WTC11 (cell line): ENCODE measurements at regions not wholly inside any gene's neighbourhood (a gene's known extent, or its start where the extent isn't known, plus 50 kb on each side); places are given as distances from the start of the nearest gene placed in this dataset.

Source experiments
- ATAC-seq: fragments of 200-7000 bp; cut with Tn5 transposase; 2 replicates; pipeline ENCODE4 v1.10.0; 2021; ENCODE audit warnings: mild to moderate bottlenecking, moderate library complexity
- CTCF ChIA-PET: fragments of 300-600 bp; sonication (Branson Sonifier 250); formaldehyde crosslinking; loops from one replicate; lab custom pipeline; 2021; ENCODE audit warnings: antibody characterized with exemption; lab: Charles Lee
- POLR2A ChIA-PET: fragments of 350-600 bp; sonication (Branson Sonifier 250); formaldehyde crosslinking; loops from one replicate; lab custom pipeline; 2021; ENCODE audit warnings: antibody characterized with exemption; lab: Charles Lee
- DNase-seq: peaks from one replicate; pipeline ENCODE4 v3.0.0; 2021; ENCODE audit warnings: low spot score
- H3K27ac Mint-ChIP-seq: 2 replicates; pipeline ENCODE4 v1.8.0; 2021; ENCODE audit warnings: mixed read lengths
- H3K27me3 Mint-ChIP-seq: 2 replicates; pipeline ENCODE4 v1.8.0; 2021; ENCODE audit warnings: low read depth, mild to moderate bottlenecking, moderate library complexity, mixed read lengths
- H3K36me3 Mint-ChIP-seq: 2 replicates; pipeline ENCODE4 v1.8.0; 2021; ENCODE audit warnings: mixed read lengths
- H3K4me1 Mint-ChIP-seq: 2 replicates; pipeline ENCODE4 v1.8.0; 2022; ENCODE audit warnings: mixed read lengths
- H3K4me3 Mint-ChIP-seq: 2 replicates; pipeline ENCODE4 v1.8.0; 2021; ENCODE audit warnings: mild to moderate bottlenecking, moderate library complexity, mixed read lengths
- H3K9me3 Mint-ChIP-seq: 2 replicates; pipeline ENCODE4 v1.8.0; 2021; ENCODE audit warnings: mixed read lengths
- CREM ChIP-seq: sonication (generic); formaldehyde crosslinking; IDR thresholded peaks from 2 replicates; pipeline ENCODE4 v1.8.1; 2022; ENCODE audit warnings: mild to moderate bottlenecking, missing genetic modification reagents, moderate library complexity
- FOXP1 ChIP-seq: sonication (generic); formaldehyde crosslinking; IDR thresholded peaks from 2 replicates; pipeline ENCODE4 v1.8.0; 2022; ENCODE audit warnings: missing genetic modification reagents, mild to moderate bottlenecking, moderate library complexity, borderline replicate concordance
- GABPB1 ChIP-seq: sonication (generic); formaldehyde crosslinking; IDR thresholded peaks from 2 replicates; pipeline ENCODE4 v1.8.1; 2023; ENCODE audit warnings: mild to moderate bottlenecking, missing genetic modification reagents
- HMGA2 ChIP-seq: fragments of 250-450 bp; sonication (Bioruptor Pico); IDR thresholded peaks from 2 replicates; pipeline ENCODE4 v1.4.0; 2021; ENCODE audit warnings: mild to moderate bottlenecking, moderate library complexity
- JUN ChIP-seq: sonication (generic); formaldehyde crosslinking; IDR thresholded peaks from 2 replicates; pipeline ENCODE4 v1.8.0; 2023; ENCODE audit warnings: mild to moderate bottlenecking, missing genetic modification reagents
- SOX15 ChIP-seq: fragments of 250-450 bp; sonication (Bioruptor Pico); IDR thresholded peaks from 2 replicates; pipeline ENCODE4 v1.9.0; 2021; ENCODE audit warnings: mild to moderate bottlenecking
- SP1 ChIP-seq: sonication (generic); formaldehyde crosslinking; conservative IDR thresholded peaks from 2 replicates; pipeline ENCODE4 v1.8.1; 2022; ENCODE audit warnings: missing genetic modification reagents
- TEAD1 ChIP-seq: sonication (generic); formaldehyde crosslinking; IDR thresholded peaks from 2 replicates; pipeline ENCODE4 v1.8.0; 2022; ENCODE audit warnings: mild to moderate bottlenecking, missing genetic modification reagents
- ZNF396 ChIP-seq: fragments of 250-450 bp; sonication (Bioruptor Pico); IDR thresholded peaks from 2 replicates; pipeline ENCODE4 v1.8.0; 2021; ENCODE audit warnings: mild to moderate bottlenecking, moderate library complexity, borderline replicate concordance
- ZNF671 ChIP-seq: fragments of 250-450 bp; sonication (Bioruptor Pico); IDR thresholded peaks from 2 replicates; pipeline ENCODE4 v1.8.0; 2021; ENCODE audit warnings: mild to moderate bottlenecking
- TF ChIP-seq, protein P1 (sequence below): fragments of 250-450 bp; sonication (Bioruptor Pico); IDR thresholded peaks from 2 replicates; pipeline ENCODE4 v1.9.0; 2021; ENCODE audit warnings: moderate library complexity, mild to moderate bottlenecking, inconsistent platforms, borderline replicate concordance
- TF ChIP-seq, protein P2 (sequence below): fragments of 250-450 bp; sonication (Bioruptor Pico); IDR thresholded peaks from 2 replicates; pipeline ENCODE4 v2.1.2; 2022; ENCODE audit warnings: mild to moderate bottlenecking, moderate library complexity
- TF ChIP-seq, protein P3 (sequence below): sonication (generic); formaldehyde crosslinking; conservative IDR thresholded peaks from 2 replicates; pipeline ENCODE4 v1.8.1; 2023; ENCODE audit warnings: mild to moderate bottlenecking, low read depth, missing genetic modification reagents, moderate library complexity
- TF ChIP-seq, protein P4 (sequence below): sonication (generic); formaldehyde crosslinking; IDR thresholded peaks from 2 replicates; pipeline ENCODE4 v1.8.1; 2023; ENCODE audit warnings: mild to moderate bottlenecking, moderate library complexity, missing genetic modification reagents
- TF ChIP-seq, protein P5 (sequence below): fragments of 250-450 bp; sonication (Bioruptor Pico); IDR thresholded peaks from 2 replicates; pipeline ENCODE4 v1.9.0; 2021; ENCODE audit warnings: mild to moderate bottlenecking, borderline replicate concordance
- TF ChIP-seq, protein P6 (sequence below): sonication (generic); formaldehyde crosslinking; IDR thresholded peaks from 2 replicates; pipeline ENCODE4 v1.8.1; 2022; ENCODE audit warnings: mild to moderate bottlenecking, moderate library complexity, missing genetic modification reagents

DNA sequence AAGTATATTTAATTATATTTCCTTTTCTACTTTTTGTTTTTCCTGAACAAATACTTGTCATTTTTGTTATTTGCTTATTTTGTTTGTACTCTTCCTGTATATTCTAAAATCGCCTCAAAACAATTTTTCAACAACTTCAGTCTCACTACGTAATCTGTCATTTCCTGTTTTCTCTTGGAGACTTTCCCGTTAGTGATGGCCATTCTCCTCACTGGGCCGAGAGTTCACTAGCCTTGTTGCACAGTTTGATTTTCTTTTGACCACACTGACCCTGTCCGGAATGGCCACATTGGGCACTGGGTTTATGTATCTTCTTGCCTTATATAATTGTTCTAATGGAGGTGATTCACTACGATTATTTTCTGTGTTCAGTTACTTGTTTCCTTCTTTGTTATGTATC lies 726.1 kb downstream of the FAM181B start:
- Mint-ChIP-seq H3K9me3 (peaks cover 5% of the 10 kb centered on the region), H3K4me1 (peaks cover 13% of the 10 kb centered on the region), H3K36me3 (no peaks in the 10 kb centered on the region), H3K27me3 (no peaks in the 10 kb centered on the region), H3K27ac (no peak overlapping the region; the same call in 1 of the 2 replicates), H3K4me3 (no peak overlapping the region)
- no peak for ATAC-seq
- CTCF ChIA-PET = no interaction called here
- POLR2A ChIA-PET = no interaction called here
- no peak for TF ChIP-seq HMGA2 (CRISPR knock-in tag)
- TF ChIP-seq JUN = no peak
- TF ChIP-seq CREM (CRISPR knock-in tag) = no peak
- TF ChIP-seq, protein P1, sequence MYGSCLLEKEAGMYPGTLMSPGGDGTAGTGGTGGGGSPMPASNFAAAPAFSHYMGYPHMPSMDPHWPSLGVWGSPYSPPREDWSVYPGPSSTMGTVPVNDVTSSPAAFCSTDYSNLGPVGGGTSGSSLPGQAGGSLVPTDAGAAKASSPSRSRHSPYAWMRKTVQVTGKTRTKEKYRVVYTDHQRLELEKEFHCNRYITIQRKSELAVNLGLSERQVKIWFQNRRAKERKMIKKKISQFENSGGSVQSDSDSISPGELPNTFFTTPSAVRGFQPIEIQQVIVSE (CRISPR knock-in tag) = no peak
- no peak for TF ChIP-seq FOXP1 (CRISPR knock-in tag)
- TF ChIP-seq, protein P2, sequence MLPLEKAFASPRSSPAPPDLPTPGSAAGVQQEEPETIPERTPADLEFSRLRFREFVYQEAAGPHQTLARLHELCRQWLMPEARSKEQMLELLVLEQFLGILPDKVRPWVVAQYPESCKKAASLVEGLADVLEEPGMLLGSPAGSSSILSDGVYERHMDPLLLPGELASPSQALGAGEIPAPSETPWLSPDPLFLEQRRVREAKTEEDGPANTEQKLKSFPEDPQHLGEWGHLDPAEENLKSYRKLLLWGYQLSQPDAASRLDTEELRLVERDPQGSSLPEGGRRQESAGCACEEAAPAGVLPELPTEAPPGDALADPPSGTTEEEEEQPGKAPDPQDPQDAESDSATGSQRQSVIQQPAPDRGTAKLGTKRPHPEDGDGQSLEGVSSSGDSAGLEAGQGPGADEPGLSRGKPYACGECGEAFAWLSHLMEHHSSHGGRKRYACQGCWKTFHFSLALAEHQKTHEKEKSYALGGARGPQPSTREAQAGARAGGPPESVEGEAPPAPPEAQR (CRISPR knock-in tag) = no peak
- TF ChIP-seq, all 79 proteins: peak for 0
- DNase-seq = no peak

DNA sequence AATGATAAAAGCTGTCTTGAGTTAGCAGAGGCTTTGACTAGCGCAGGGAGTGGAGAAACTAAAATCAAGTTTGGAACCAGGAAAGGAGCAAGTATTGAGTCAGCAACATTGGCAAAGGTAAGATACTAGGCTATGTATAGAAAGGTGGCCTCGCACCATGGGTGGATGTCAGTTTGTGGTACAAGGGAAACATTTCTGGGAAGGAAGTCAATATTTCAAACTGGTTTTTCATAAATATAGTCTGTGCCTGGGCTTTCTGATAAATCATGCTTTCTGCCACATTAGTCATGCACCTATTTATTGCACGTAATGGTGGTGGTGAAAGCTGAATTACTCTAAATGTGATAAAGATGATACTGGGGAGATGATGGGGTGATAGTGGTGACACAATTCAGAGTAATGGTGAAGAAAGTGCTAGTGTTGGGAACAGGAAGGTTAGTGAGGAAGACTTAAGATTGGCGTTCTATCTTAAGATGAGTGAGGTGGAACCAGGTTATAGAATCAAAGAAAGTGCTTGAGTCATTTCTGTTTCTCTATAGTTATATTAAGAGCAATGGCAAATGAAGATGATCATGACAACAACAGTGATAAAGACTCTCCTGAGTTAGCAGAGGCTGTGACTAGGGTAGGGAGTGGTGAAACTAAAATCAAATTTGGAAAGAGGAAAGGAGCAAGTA lies 729.0 kb downstream of the FAM181B start:
- Mint-ChIP-seq H3K4me1 (peaks cover 13% of the 10 kb centered on the region), H3K4me3 (no peak overlapping the region), H3K27ac (no peak overlapping the region), H3K9me3 (peaks cover 8% of the 10 kb centered on the region), H3K36me3 (no peaks in the 10 kb centered on the region), H3K27me3 (no peaks in the 10 kb centered on the region)
- TF ChIP-seq ZNF396 (CRISPR knock-in tag) = no peak
- TF ChIP-seq TEAD1 (CRISPR knock-in tag) = no peak
- POLR2A ChIA-PET = no interaction called here
- DNase-seq = no peak
- CTCF ChIA-PET = no interaction called here
- ATAC-seq = no peak

DNA sequence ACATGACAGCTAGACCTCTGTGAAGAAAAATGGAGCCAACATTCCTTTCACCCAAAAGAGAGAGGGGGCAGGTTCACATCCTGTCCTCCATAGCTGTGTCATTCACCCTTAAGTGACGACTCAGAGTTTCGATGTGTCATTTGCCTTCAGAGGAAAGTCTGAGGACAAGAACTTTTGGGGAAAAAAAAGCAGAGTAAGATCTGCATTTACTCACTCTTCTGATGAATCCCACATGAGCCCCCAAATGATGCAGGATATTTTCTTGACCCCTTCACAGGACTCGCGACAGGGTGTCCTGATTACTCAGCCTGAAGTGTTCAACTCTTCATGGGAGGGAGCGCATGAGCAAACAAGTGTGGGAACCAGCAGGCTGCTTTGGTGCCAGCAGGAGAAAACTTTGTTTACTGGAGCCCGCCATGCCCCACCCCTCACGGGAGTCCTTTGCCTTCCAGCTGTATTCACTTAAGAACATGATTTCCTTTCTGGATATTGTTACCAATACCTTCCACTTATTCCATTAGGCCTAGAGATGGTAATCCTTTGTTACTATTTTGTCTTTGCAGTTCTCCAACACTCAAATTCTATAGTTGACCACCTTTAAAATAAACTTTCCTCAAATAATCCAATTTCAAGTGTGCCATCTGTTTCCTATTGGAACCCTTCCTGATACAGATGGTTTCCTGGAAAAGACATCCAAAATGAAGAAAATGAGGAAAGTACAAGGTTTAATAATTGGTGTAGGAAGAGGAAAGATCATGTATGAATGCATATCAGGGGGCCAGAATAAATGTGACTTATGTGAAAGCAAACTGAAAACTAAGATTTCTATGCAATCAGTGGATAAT lies 729.8 kb downstream of the FAM181B start:
- Mint-ChIP-seq H3K27ac (no peak overlapping the region), H3K36me3 (no peaks in the 10 kb centered on the region), H3K27me3 (no peaks in the 10 kb centered on the region), H3K4me1 (peaks cover 13% of the 10 kb centered on the region), H3K4me3 (no peak overlapping the region), H3K9me3 (peaks cover 8% of the 10 kb centered on the region)
- ChIA-PET CTCF (no interaction called here), POLR2A (no interaction called here)
- ATAC-seq (peak; percentile 48), DNase-seq (no peak)
- TF ChIP-seq, protein P3, sequence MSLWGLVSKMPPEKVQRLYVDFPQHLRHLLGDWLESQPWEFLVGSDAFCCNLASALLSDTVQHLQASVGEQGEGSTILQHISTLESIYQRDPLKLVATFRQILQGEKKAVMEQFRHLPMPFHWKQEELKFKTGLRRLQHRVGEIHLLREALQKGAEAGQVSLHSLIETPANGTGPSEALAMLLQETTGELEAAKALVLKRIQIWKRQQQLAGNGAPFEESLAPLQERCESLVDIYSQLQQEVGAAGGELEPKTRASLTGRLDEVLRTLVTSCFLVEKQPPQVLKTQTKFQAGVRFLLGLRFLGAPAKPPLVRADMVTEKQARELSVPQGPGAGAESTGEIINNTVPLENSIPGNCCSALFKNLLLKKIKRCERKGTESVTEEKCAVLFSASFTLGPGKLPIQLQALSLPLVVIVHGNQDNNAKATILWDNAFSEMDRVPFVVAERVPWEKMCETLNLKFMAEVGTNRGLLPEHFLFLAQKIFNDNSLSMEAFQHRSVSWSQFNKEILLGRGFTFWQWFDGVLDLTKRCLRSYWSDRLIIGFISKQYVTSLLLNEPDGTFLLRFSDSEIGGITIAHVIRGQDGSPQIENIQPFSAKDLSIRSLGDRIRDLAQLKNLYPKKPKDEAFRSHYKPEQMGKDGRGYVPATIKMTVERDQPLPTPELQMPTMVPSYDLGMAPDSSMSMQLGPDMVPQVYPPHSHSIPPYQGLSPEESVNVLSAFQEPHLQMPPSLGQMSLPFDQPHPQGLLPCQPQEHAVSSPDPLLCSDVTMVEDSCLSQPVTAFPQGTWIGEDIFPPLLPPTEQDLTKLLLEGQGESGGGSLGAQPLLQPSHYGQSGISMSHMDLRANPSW (CRISPR knock-in tag) = no peak
- TF ChIP-seq, protein P4, sequence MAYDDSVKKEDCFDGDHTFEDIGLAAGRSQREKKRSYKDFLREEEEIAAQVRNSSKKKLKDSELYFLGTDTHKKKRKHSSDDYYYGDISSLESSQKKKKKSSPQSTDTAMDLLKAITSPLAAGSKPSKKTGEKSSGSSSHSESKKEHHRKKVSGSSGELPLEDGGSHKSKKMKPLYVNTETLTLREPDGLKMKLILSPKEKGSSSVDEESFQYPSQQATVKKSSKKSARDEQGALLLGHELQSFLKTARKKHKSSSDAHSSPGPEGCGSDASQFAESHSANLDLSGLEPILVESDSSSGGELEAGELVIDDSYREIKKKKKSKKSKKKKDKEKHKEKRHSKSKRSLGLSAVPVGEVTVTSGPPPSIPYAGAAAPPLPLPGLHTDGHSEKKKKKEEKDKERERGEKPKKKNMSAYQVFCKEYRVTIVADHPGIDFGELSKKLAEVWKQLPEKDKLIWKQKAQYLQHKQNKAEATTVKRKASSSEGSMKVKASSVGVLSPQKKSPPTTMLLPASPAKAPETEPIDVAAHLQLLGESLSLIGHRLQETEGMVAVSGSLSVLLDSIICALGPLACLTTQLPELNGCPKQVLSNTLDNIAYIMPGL (CRISPR knock-in tag) = no peak
- TF ChIP-seq, protein P5, sequence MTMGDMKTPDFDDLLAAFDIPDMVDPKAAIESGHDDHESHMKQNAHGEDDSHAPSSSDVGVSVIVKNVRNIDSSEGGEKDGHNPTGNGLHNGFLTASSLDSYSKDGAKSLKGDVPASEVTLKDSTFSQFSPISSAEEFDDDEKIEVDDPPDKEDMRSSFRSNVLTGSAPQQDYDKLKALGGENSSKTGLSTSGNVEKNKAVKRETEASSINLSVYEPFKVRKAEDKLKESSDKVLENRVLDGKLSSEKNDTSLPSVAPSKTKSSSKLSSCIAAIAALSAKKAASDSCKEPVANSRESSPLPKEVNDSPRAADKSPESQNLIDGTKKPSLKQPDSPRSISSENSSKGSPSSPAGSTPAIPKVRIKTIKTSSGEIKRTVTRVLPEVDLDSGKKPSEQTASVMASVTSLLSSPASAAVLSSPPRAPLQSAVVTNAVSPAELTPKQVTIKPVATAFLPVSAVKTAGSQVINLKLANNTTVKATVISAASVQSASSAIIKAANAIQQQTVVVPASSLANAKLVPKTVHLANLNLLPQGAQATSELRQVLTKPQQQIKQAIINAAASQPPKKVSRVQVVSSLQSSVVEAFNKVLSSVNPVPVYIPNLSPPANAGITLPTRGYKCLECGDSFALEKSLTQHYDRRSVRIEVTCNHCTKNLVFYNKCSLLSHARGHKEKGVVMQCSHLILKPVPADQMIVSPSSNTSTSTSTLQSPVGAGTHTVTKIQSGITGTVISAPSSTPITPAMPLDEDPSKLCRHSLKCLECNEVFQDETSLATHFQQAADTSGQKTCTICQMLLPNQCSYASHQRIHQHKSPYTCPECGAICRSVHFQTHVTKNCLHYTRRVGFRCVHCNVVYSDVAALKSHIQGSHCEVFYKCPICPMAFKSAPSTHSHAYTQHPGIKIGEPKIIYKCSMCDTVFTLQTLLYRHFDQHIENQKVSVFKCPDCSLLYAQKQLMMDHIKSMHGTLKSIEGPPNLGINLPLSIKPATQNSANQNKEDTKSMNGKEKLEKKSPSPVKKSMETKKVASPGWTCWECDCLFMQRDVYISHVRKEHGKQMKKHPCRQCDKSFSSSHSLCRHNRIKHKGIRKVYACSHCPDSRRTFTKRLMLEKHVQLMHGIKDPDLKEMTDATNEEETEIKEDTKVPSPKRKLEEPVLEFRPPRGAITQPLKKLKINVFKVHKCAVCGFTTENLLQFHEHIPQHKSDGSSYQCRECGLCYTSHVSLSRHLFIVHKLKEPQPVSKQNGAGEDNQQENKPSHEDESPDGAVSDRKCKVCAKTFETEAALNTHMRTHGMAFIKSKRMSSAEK (CRISPR knock-in tag) = no peak
- no peak for TF ChIP-seq GABPB1 (CRISPR knock-in tag)
- TF ChIP-seq SOX15 (CRISPR knock-in tag) = no peak
- TF ChIP-seq, protein P6, sequence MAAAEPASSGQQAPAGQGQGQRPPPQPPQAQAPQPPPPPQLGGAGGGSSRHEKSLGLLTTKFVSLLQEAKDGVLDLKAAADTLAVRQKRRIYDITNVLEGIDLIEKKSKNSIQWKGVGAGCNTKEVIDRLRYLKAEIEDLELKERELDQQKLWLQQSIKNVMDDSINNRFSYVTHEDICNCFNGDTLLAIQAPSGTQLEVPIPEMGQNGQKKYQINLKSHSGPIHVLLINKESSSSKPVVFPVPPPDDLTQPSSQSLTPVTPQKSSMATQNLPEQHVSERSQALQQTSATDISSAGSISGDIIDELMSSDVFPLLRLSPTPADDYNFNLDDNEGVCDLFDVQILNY = no peak
- TF ChIP-seq SP1 (CRISPR knock-in tag) = no peak
- TF ChIP-seq TEAD1 (CRISPR knock-in tag) = no peak
- no peak for TF ChIP-seq ZNF671 (CRISPR knock-in tag)
- TF ChIP-seq, protein P1 (CRISPR knock-in tag) = no peak
